ENCODE measurements at regions not wholly inside any gene's neighbourhood (a gene's known extent, or its start where the extent isn't known, plus 50 kb on each side); places are given as distances from the start of the nearest gene placed in this dataset.

GRCh38 chr5:57727591-57727990 is 245.0 kb upstream of the ACTBL2 start:
- peaks cover 0 to 4% of the 10 kb centered on the region in 2 experiments for H3K36me3 ChIP-seq (replicated peaks in 1 of 2; ENCODE audit: control insufficient read depth in 1 of 2, insufficient read depth in 2 of 2, low read length in 1 of 2)
- no peaks in the 10 kb centered on the region for H3K9me2 ChIP-seq
- no peak overlapping the region for H3K27ac ChIP-seq (ENCODE audit: low read depth in 2 of 2, low read length in 1 of 2)
- H3K4me3 ChIP-seq (ENCODE audit: low read depth in 2 of 2, low read length in 1 of 2), result no peak overlapping the region
- no peaks in the 10 kb centered on the region for H3K79me2 ChIP-seq (ENCODE audit: insufficient read depth)
- H3F3A ChIP-seq (replicated peaks; ENCODE audit: insufficient read depth), result peaks cover 9% of the 10 kb centered on the region
- H2AFZ ChIP-seq (ENCODE audit: low read depth), result no peak overlapping the region
- ChIA-PET CTCF (no interaction called here), POLR2A (no interaction called here)
- H3K27me3 ChIP-seq (ENCODE audit: insufficient read depth), result no peaks in the 10 kb centered on the region
- TF ChIP-seq EZH2phosphoT487 (IDR thresholded peaks at IDR 0.05; ENCODE audit: borderline replicate concordance, low read depth) (no peak), IRF3 (IDR thresholded peaks at IDR 0.05; ENCODE audit: low read depth, low read length) (no peak), JUND (IDR thresholded peaks at IDR 0.05) (no peak), GATA2 (CRISPR knock-in tag; IDR thresholded peaks at IDR 0.05) (no peak), RXRA (IDR thresholded peaks at IDR 0.05; ENCODE audit: borderline replicate concordance, low read depth) (no peak), TAF1 (IDR thresholded peaks at IDR 0.05; ENCODE audit: borderline replicate concordance, low read depth, low read length) (no peak)
- no peaks in the 10 kb centered on the region for H4K20me1 ChIP-seq (ENCODE audit: insufficient read depth)
- H3K4me1 ChIP-seq (ENCODE audit: control insufficient read depth in 1 of 2, insufficient read depth in 2 of 2, low read depth in 1 of 2, low read length in 1 of 2), result peaks cover 0 to 3% of the 10 kb centered on the region in 2 experiments; a peak in 1 of 4 replicates
- DNase-seq, result no peak
- H3K9ac ChIP-seq, result no peak overlapping the region
- H3K4me2 ChIP-seq, result no peak overlapping the region
- peaks cover 7% of the 10 kb centered on the region; the same call in 1 of the 2 replicates for H3K9me3 ChIP-seq

- POLR2A ChIA-PET, result no interaction called here
- Histone ChIP-seq H3K27ac (ENCODE audit: low read depth in 2 of 2, low read length in 1 of 2) (no peak overlapping the region), H3K4me3 (ENCODE audit: low read depth in 2 of 2, low read length in 1 of 2) (no peak overlapping the region), H3K9ac (no peak overlapping the region), H3K9me3 (peaks cover 7% of the 10 kb centered on the region; the same call in 1 of the 2 replicates), H3K79me2 (ENCODE audit: insufficient read depth) (no peaks in the 10 kb centered on the region), H2AFZ (ENCODE audit: low read depth) (no peak overlapping the region), H3F3A (replicated peaks; ENCODE audit: insufficient read depth) (peaks cover 9% of the 10 kb centered on the region), H3K4me2 (no peak overlapping the region), H4K20me1 (ENCODE audit: insufficient read depth) (no peaks in the 10 kb centered on the region), H3K9me2 (no peaks in the 10 kb centered on the region), H3K27me3 (ENCODE audit: insufficient read depth) (no peaks in the 10 kb centered on the region), H3K4me1 (ENCODE audit: control insufficient read depth in 1 of 2, insufficient read depth in 2 of 2, low read depth in 1 of 2, low read length in 1 of 2) (peaks cover 0 to 3% of the 10 kb centered on the region in 2 experiments; a peak in 1 of 4 replicates), H3K36me3 (replicated peaks in 1 of 2; ENCODE audit: control insufficient read depth in 1 of 2, insufficient read depth in 2 of 2, low read length in 1 of 2) (peaks cover 0 to 4% of the 10 kb centered on the region in 2 experiments)
- CTCF ChIA-PET, result interaction anchor here (1.1 to 1.8 kb wide), 2 partner anchors 76 to 226 kb away, joined by 3 to 4 read pairs; no protein-coding TSS in a partner anchor
- no peak for TF ChIP-seq EP300 (IDR thresholded peaks at IDR 0.05; ENCODE audit: borderline replicate concordance in 1 of 2, low read depth in 1 of 2, low read length in 1 of 2)
- TF ChIP-seq RFX5 (IDR thresholded peaks at IDR 0.05; ENCODE audit: low read length), result peak; percentile 97
- peak; percentile 8 for DNase-seq
- 85% methylated on average over 7 of the region's 7 CpGs for WGBS (ENCODE audit: low lambda C conversion rate)
Observed at GRCh38 chr5:57725658-57726504, 243.3 kb upstream of the ACTBL2 start.

GRCh38 chr5:57724836-57725235 is 242.2 kb upstream of the ACTBL2 start:
- Histone ChIP-seq H3K36me3 (replicated peaks in 1 of 2; ENCODE audit: control insufficient read depth in 1 of 2, insufficient read depth in 2 of 2, low read length in 1 of 2) (peaks cover 0 to 4% of the 10 kb centered on the region in 2 experiments), H3K9me2 (no peaks in the 10 kb centered on the region), H3K79me2 (ENCODE audit: insufficient read depth) (no peaks in the 10 kb centered on the region), H3K9ac (peak overlapping the region; percentile 14; the same call in 1 of the 2 replicates), H3K4me2 (no peak overlapping the region), H3K4me3 (ENCODE audit: low read depth in 2 of 2, low read length in 1 of 2) (no peak overlapping the region), H3K27ac (ENCODE audit: low read depth in 2 of 2, low read length in 1 of 2) (peak overlapping the region in 1 of 2 experiments; percentile 65; a peak in 2 of 4 replicates), H3K27me3 (ENCODE audit: insufficient read depth) (no peaks in the 10 kb centered on the region), H4K20me1 (ENCODE audit: insufficient read depth) (no peaks in the 10 kb centered on the region), H3K4me1 (ENCODE audit: control insufficient read depth in 1 of 2, insufficient read depth in 2 of 2, low read depth in 1 of 2, low read length in 1 of 2) (peaks cover 0 to 3% of the 10 kb centered on the region in 2 experiments; a peak in 1 of 4 replicates), H3K9me3 (peaks cover 7% of the 10 kb centered on the region; the same call in 1 of the 2 replicates), H3F3A (replicated peaks; ENCODE audit: insufficient read depth) (peaks cover 9% of the 10 kb centered on the region), H2AFZ (ENCODE audit: low read depth) (peak overlapping the region; percentile 25; the same call in 1 of the 2 replicates)
- TF ChIP-seq EP300 (IDR thresholded peaks at IDR 0.05; ENCODE audit: borderline replicate concordance in 1 of 2, low read depth in 1 of 2, low read length in 1 of 2) (no peak), IRF3 (IDR thresholded peaks at IDR 0.05; ENCODE audit: low read depth, low read length) (no peak), TCF12 (IDR thresholded peaks at IDR 0.05) (peak; percentile 21; the same call in 1 of the 2 replicates), FOSL2 (IDR thresholded peaks at IDR 0.05; ENCODE audit: borderline replicate concordance, low read depth) (peak; percentile 45; the same call in 1 of the 2 replicates)
- no peak for DNase-seq
- ChIA-PET POLR2A (no interaction called here), CTCF (interaction anchor here (1.8 kb wide), 1 partner anchor 75 kb away, joined by 4 read pairs; no protein-coding TSS in a partner anchor)
- WGBS (ENCODE audit: low lambda C conversion rate), result 41% methylated on average over 2 of the region's 2 CpGs
